H9 (cell line): ENCODE measurements at regions not wholly inside any gene's neighbourhood (a gene's known extent, or its start where the extent isn't known, plus 50 kb on each side); places are given as distances from the start of the nearest gene placed in this dataset.

ENCODE experiments used
- DNase-seq: peaks from one replicate; pipeline ENCODE4 v3.0.0-alpha.2; 2017
- H2AFZ ChIP-seq: one replicate; pipeline ENCODE4 v1.6.1; 2013; ENCODE audit warnings: mild to moderate bottlenecking, low read length, control low read depth, moderate library complexity
- H2AK5ac ChIP-seq: 2 replicates; pipeline ENCODE4 v1.6.1; 2013; ENCODE audit warnings: low read length, control low read depth, mixed read lengths; ENCODE audit not compliant: insufficient read length
- H2BK120ac ChIP-seq: one replicate; pipeline ENCODE4 v1.6.1; 2013; ENCODE audit warnings: low read depth, mild to moderate bottlenecking, low read length, control low read depth, inconsistent platforms; ENCODE audit not compliant: poor library complexity, severe bottlenecking
- H2BK12ac ChIP-seq: 2 replicates; pipeline ENCODE4 v1.6.1; 2013; ENCODE audit warnings: low read length, control low read depth, mixed read lengths, low read depth; ENCODE audit not compliant: insufficient read length
- H2BK15ac ChIP-seq: 2 replicates; pipeline ENCODE4 v1.6.1; 2013; ENCODE audit warnings: low read depth, low read length, control low read depth
- H2BK20ac ChIP-seq: one replicate; pipeline ENCODE4 v1.6.1; 2013; ENCODE audit warnings: low read depth, mild to moderate bottlenecking, low read length, control low read depth, inconsistent platforms; ENCODE audit not compliant: poor library complexity, severe bottlenecking
- H2BK5ac ChIP-seq: 2 replicates; pipeline ENCODE4 v1.6.1; 2013; ENCODE audit warnings: low read length, control low read depth, mixed read lengths; ENCODE audit not compliant: insufficient read length
- H3K14ac ChIP-seq: 2 replicates; pipeline ENCODE4 v1.6.1; 2013; ENCODE audit warnings: low read length, control low read depth; ENCODE audit not compliant: insufficient read depth
- H3K18ac ChIP-seq: 2 replicates; pipeline ENCODE4 v1.6.1; 2013; ENCODE audit warnings: low read depth, mild to moderate bottlenecking, mixed read lengths, low read length, control low read depth; ENCODE audit not compliant: insufficient read length
- H3K23ac ChIP-seq: 2 replicates; pipeline ENCODE4 v1.6.1; 2013; ENCODE audit warnings: low read length, control low read depth, mixed read lengths, low read depth; ENCODE audit not compliant: insufficient read length
- H3K23me2 ChIP-seq: 2 replicates; pipeline ENCODE4 v1.6.1; 2013; ENCODE audit warnings: low read depth, mild to moderate bottlenecking, mixed read lengths, low read length, control low read depth; ENCODE audit not compliant: insufficient read length, poor library complexity, severe bottlenecking
- H3K27ac ChIP-seq: 2 replicates; pipeline ENCODE4 v1.5.1; 2013; ENCODE audit warnings: low read length, control low read depth, mixed read lengths, low read depth; ENCODE audit not compliant: insufficient read length
- H3K27me3 ChIP-seq: 2 replicates; pipeline ENCODE4 v1.6.1; 2013; ENCODE audit warnings: low read length, control low read depth, inconsistent platforms; ENCODE audit not compliant: insufficient read depth
- H3K4ac ChIP-seq: 2 replicates; pipeline ENCODE4 v1.6.1; 2013; ENCODE audit warnings: low read depth, mild to moderate bottlenecking, control low read depth, inconsistent platforms, low read length, moderate library complexity
- H3K4me1 ChIP-seq: 2 replicates; pipeline ENCODE4 v1.6.1; 2013; ENCODE audit warnings: low read length, control low read depth, inconsistent platforms; ENCODE audit not compliant: insufficient read depth
- H3K4me2 ChIP-seq: 2 replicates; pipeline ENCODE4 v1.6.1; 2013; ENCODE audit warnings: low read length, control low read depth, mixed read lengths; ENCODE audit not compliant: insufficient read length, insufficient read depth
- H3K56ac ChIP-seq: 2 replicates; pipeline ENCODE4 v1.6.1; 2013; ENCODE audit warnings: low read depth, mild to moderate bottlenecking, mixed read lengths, low read length, control low read depth; ENCODE audit not compliant: insufficient read length
- H3K79me1 ChIP-seq: 2 replicates; pipeline ENCODE4 v1.6.1; 2013; ENCODE audit warnings: low read depth, mild to moderate bottlenecking, moderate library complexity, low read length, control low read depth, inconsistent platforms; ENCODE audit not compliant: insufficient read depth, poor library complexity, severe bottlenecking
- H3K79me2 ChIP-seq: 2 replicates; pipeline ENCODE4 v1.6.1; 2013; ENCODE audit warnings: low read length, control low read depth, inconsistent platforms; ENCODE audit not compliant: insufficient read depth
- H3K9ac ChIP-seq: 2 replicates; pipeline ENCODE4 v1.6.1; 2013; ENCODE audit warnings: low read length, control low read depth, mixed read lengths; ENCODE audit not compliant: insufficient read length; ENCODE audit errors: extremely low read depth
- H3K9me3 ChIP-seq: one replicate; pipeline ENCODE4 v1.6.1; 2013; ENCODE audit warnings: low read depth, low read length, inconsistent platforms; ENCODE audit not compliant: control insufficient read depth
- H3T11ph ChIP-seq: one replicate; pipeline ENCODE4 v1.6.1; 2013; ENCODE audit warnings: mild to moderate bottlenecking, low read length, control low read depth, inconsistent platforms
- H4K20me1 ChIP-seq: one replicate; pipeline ENCODE4 v1.6.1; 2013; ENCODE audit not compliant: control insufficient read depth, insufficient read length, insufficient read depth
- H4K5ac ChIP-seq: 2 replicates; pipeline ENCODE4 v1.6.1; 2013; ENCODE audit warnings: low read depth, mild to moderate bottlenecking, mixed read lengths, low read length, control low read depth; ENCODE audit not compliant: insufficient read length
- H4K8ac ChIP-seq: replicated peaks from 2 replicates; pipeline ENCODE4 v1.6.1; 2013; ENCODE audit warnings: low read length, control low read depth, mixed read lengths, low read depth; ENCODE audit not compliant: insufficient read length
- H4K91ac ChIP-seq: 2 replicates; pipeline ENCODE4 v1.6.1; 2013; ENCODE audit warnings: low read depth, mild to moderate bottlenecking, moderate library complexity, mixed read lengths, low read length, control low read depth; ENCODE audit not compliant: insufficient read length
- H3K27ac Mint-ChIP-seq, 3 experiments: 2 replicates in 2 of 3; 3 replicates in 1 of 3; pipeline ENCODE4 v1.8.0; 2020 to 2021; ENCODE audit warnings: mixed read lengths in 3 of 3, mild to moderate bottlenecking in 1 of 3, moderate library complexity in 1 of 3
- H3K27me3 Mint-ChIP-seq: 2 replicates; pipeline ENCODE4 v1.8.0; 2021; ENCODE audit warnings: low read depth, mild to moderate bottlenecking, moderate library complexity, mixed read lengths
- H3K36me3 Mint-ChIP-seq, 3 experiments: 2 replicates in 2 of 3; 3 replicates in 1 of 3; pipeline ENCODE4 v1.8.0; 2020 to 2021; ENCODE audit warnings: low read depth in 3 of 3, mixed read lengths in 3 of 3; ENCODE audit not compliant: insufficient read depth in 1 of 3
- H3K4me1 Mint-ChIP-seq, 2 experiments: 2 replicates each; pipeline ENCODE4 v1.8.0; 2020; ENCODE audit warnings: mixed read lengths in 2 of 2
- H3K4me3 Mint-ChIP-seq, 2 experiments: 2 replicates in 1 of 2; 3 replicates in 1 of 2; pipeline ENCODE4 v1.8.0; 2020 to 2021; ENCODE audit warnings: mild to moderate bottlenecking in 2 of 2, mixed read lengths in 2 of 2, moderate library complexity in 1 of 2
- H3K9me3 Mint-ChIP-seq, 2 experiments: 2 replicates in 1 of 2; 3 replicates in 1 of 2; pipeline ENCODE4 v1.8.0; 2020; ENCODE audit warnings: mild to moderate bottlenecking in 2 of 2, mixed read lengths in 2 of 2, moderate library complexity in 1 of 2
- WGBS: extraction: QIAGEN DNeasy Blood & Tissue Kit; methylation state at CpG from one replicate; pipeline ENCODE4 v1.1.7; 2013; ENCODE audit warnings: missing lambda C conversion rate, low lambda C conversion rate, mixed read lengths; ENCODE audit not compliant: insufficient read length; ENCODE audit errors: extremely low coverage; 5-methylcytosine and 5-hydroxymethylcytosine counted together
- TF ChIP-seq, protein P1 (sequence below): fragments of 200-600 bp; sonication (generic); conservative IDR thresholded peaks from 3 replicates; pipeline ENCODE4 v1.8.0; 2021; ENCODE audit warnings: antibody characterized with exemption, mild to moderate bottlenecking

DNA sequence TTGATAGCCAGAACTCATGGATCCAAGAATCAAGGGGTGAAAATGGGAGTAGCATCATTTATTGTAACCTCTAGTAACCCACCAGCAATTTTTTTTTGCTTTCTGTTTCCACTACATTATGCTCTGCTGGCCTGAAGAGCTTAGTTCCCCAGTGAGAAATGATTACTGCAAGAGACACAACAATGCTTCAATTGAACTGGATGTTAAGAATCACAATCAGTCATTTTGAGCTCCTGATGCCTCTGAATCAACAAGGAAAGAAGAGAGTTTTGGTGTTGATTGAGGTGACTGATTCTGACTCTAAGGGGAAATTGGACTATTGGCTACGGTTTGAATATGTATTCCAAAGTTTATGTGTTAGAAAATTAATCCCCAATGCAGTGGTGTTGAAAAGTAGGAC is 1084.4 kb downstream of the SLITRK1 start:
- no peak overlapping the region for H3K4me3 Mint-ChIP-seq
- H3K36me3 Mint-ChIP-seq, result peaks cover 0 to 4% (median 0%) of the 10 kb centered on the region in 3 experiments; a peak in 2 of 7 replicates
- H3K79me2 ChIP-seq, result no peaks in the 10 kb centered on the region
- H3K9ac ChIP-seq, result no peak overlapping the region
- H2BK15ac ChIP-seq, result no peak overlapping the region
- no peak overlapping the region for H2AK5ac ChIP-seq
- no peak overlapping the region for H2BK5ac ChIP-seq
- no peaks in the 10 kb centered on the region for H3K27me3 ChIP-seq
- H3K9me3 Mint-ChIP-seq, result no peaks in the 10 kb centered on the region; a peak in 1 of 5 replicates
- WGBS, result no CpG with 5 or more reads among the region's 1 CpG
- H2BK120ac ChIP-seq, result no peak overlapping the region
- H3K4me2 ChIP-seq, result no peak overlapping the region
- DNase-seq, result no peak
- no peak overlapping the region for H3K4ac ChIP-seq
- H3K23ac ChIP-seq, result no peak overlapping the region
- H4K8ac ChIP-seq, result no peak overlapping the region
- H2AFZ ChIP-seq, result no peak overlapping the region
- no peaks in the 10 kb centered on the region for H3K79me1 ChIP-seq
- H4K5ac ChIP-seq, result no peak overlapping the region
- no peaks in the 10 kb centered on the region for H3K9me3 ChIP-seq
- no peak overlapping the region for H3K18ac ChIP-seq
- H3K56ac ChIP-seq, result no peak overlapping the region
- H3K4me1 ChIP-seq, result 0 out of 2 replicates have a peak, but pooled peaks cover 3% of the 10 kb centered on the region
- no peaks in the 10 kb centered on the region for H3K27me3 Mint-ChIP-seq
- no peak overlapping the region for H3T11ph ChIP-seq
- no peak overlapping the region for H2BK20ac ChIP-seq
- no peak overlapping the region for H2BK12ac ChIP-seq
- H4K20me1 ChIP-seq, result no peaks in the 10 kb centered on the region
- H3K27ac Mint-ChIP-seq, result no peak overlapping the region
- no peaks in the 10 kb centered on the region for H3K23me2 ChIP-seq
- peaks cover 12 to 24% of the 10 kb centered on the region in 2 experiments for H3K4me1 Mint-ChIP-seq
- TF ChIP-seq, protein P1, sequence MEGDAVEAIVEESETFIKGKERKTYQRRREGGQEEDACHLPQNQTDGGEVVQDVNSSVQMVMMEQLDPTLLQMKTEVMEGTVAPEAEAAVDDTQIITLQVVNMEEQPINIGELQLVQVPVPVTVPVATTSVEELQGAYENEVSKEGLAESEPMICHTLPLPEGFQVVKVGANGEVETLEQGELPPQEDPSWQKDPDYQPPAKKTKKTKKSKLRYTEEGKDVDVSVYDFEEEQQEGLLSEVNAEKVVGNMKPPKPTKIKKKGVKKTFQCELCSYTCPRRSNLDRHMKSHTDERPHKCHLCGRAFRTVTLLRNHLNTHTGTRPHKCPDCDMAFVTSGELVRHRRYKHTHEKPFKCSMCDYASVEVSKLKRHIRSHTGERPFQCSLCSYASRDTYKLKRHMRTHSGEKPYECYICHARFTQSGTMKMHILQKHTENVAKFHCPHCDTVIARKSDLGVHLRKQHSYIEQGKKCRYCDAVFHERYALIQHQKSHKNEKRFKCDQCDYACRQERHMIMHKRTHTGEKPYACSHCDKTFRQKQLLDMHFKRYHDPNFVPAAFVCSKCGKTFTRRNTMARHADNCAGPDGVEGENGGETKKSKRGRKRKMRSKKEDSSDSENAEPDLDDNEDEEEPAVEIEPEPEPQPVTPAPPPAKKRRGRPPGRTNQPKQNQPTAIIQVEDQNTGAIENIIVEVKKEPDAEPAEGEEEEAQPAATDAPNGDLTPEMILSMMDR, result no peak
- no peak overlapping the region for H3K14ac ChIP-seq
- no peak overlapping the region for H3K27ac ChIP-seq
- H4K91ac ChIP-seq, result no peak overlapping the region
